ENCODE measurements at regions not wholly inside any gene's neighbourhood (a gene's known extent, or its start where the extent isn't known, plus 50 kb on each side); places are given as distances from the start of the nearest gene placed in this dataset.
"Not testable (repeated sequence)": the region's sequence is repeated elsewhere in the genome, so short reads cannot be mapped to it uniquely, and the experiment has no call there.

- Histone ChIP-seq H3K9me3 (replicated peaks; ENCODE audit: control insufficient read depth, low read depth, low read length) (peaks cover 2% of the 10 kb centered on the region), H3K4me3 (ENCODE audit: low read length) (no peak overlapping the region), H3K27me3 (ENCODE audit: control insufficient read depth, insufficient read depth, low read length) (no peaks in the 10 kb centered on the region), H3K36me3 (ENCODE audit: control insufficient read depth, insufficient read depth, low read length) (no peaks in the 10 kb centered on the region), H3K27ac (ENCODE audit: low read length) (no peak overlapping the region), H3K4me1 (ENCODE audit: control insufficient read depth, insufficient read depth, low read length) (no peaks in the 10 kb centered on the region)
- WGBS (ENCODE audit: insufficient coverage), result 86% methylated on average over 1 of the region's 1 CpG
- no peak for DNase-seq
These were observed 57.1 kb upstream of the KIF2B start for GRCh38 chr17:53765609-53766008.

DNA sequence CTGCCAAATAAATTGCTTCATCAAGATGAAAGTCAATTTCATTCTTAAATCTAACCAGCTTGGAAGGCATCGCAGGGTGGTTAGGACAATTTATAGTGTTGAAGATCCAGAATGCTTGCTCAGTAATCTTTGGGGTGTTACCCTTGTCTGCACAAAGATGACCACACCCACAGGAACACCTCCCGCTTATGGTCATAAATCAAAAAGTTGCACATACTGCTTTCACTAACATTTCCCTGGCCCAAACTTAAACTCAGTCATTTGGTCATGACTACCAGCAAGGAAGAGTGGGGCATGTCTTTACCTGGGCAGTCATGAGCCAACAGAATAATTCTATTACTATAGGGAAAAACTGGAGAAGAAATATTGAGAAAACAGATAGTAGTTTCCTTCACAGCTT is 57.6 kb upstream of the KIF2B start:
- H3K27me3 ChIP-seq (ENCODE audit: control insufficient read depth, insufficient read depth, low read length), result no peaks in the 10 kb centered on the region
- peaks cover 2% of the 10 kb centered on the region for H3K9me3 ChIP-seq (replicated peaks; ENCODE audit: control insufficient read depth, low read depth, low read length)
- no peaks in the 10 kb centered on the region for H3K4me1 ChIP-seq (ENCODE audit: control insufficient read depth, insufficient read depth, low read length)
- no peak overlapping the region for H3K4me3 ChIP-seq (ENCODE audit: low read length)
- DNase-seq, result no peak
- no CpG with 5 or more reads among the region's 2 CpGs for WGBS (ENCODE audit: insufficient coverage)
- no peaks in the 10 kb centered on the region for H3K36me3 ChIP-seq (ENCODE audit: control insufficient read depth, insufficient read depth, low read length)
- H3K27ac ChIP-seq (ENCODE audit: low read length), result no peak overlapping the region

- DNase-seq, result no peak
- Histone ChIP-seq H3K9me3 (replicated peaks; ENCODE audit: control insufficient read depth, low read depth, low read length) (no peaks in the 10 kb centered on the region), H3K4me3 (ENCODE audit: low read length) (no peak overlapping the region), H3K36me3 (ENCODE audit: control insufficient read depth, insufficient read depth, low read length) (no peaks in the 10 kb centered on the region), H3K4me1 (ENCODE audit: control insufficient read depth, insufficient read depth, low read length) (no peaks in the 10 kb centered on the region), H3K27ac (ENCODE audit: low read length) (no peak overlapping the region), H3K27me3 (ENCODE audit: control insufficient read depth, insufficient read depth, low read length) (no peaks in the 10 kb centered on the region)
- WGBS (ENCODE audit: insufficient coverage), result 96% methylated on average over 19 of the region's 22 CpGs
These were observed 65.2 kb upstream of the KIF2B start for GRCh38 chr17:53757559-53757958.

GRCh38 chr17:53757116-53757515 is 65.6 kb upstream of the KIF2B start:
- H3K4me1 ChIP-seq (ENCODE audit: control insufficient read depth, insufficient read depth, low read length); DNase-seq; H3K4me3 ChIP-seq (ENCODE audit: low read length); H3K9me3 ChIP-seq (replicated peaks; ENCODE audit: control insufficient read depth, low read depth, low read length); H3K27me3 ChIP-seq (ENCODE audit: control insufficient read depth, insufficient read depth, low read length); H3K36me3 ChIP-seq (ENCODE audit: control insufficient read depth, insufficient read depth, low read length); H3K27ac ChIP-seq (ENCODE audit: low read length): not testable (repeated sequence)
- 98% methylated on average over 18 of the region's 20 CpGs for WGBS (ENCODE audit: insufficient coverage)

DNA sequence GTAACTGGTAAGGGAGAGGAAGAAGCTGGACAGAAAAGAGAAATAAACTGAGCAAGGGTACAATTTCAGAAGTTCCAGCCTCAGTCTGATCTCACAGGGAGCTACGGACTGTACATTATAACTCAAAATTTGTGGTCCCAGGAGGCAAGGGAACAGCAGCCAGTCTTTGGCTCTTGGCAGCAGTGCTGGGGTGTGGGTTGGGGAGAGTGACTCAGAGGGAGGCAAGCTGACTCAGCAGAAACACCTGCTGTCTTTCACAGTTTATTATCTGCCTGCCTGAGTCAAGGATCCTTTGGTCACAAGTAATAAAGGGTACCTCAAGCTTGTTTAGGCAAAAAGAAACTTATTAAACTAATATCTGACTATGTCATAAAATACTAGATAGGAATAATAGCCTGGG is 73.5 kb upstream of the KIF2B start:
- no peaks in the 10 kb centered on the region for H3K4me1 ChIP-seq (ENCODE audit: control insufficient read depth, insufficient read depth, low read length)
- no peaks in the 10 kb centered on the region for H3K36me3 ChIP-seq (ENCODE audit: control insufficient read depth, insufficient read depth, low read length)
- WGBS (ENCODE audit: insufficient coverage), result 0% methylated on average over 1 of the region's 1 CpG
- no peaks in the 10 kb centered on the region for H3K27me3 ChIP-seq (ENCODE audit: control insufficient read depth, insufficient read depth, low read length)
- peak; percentile 9 for DNase-seq
- H3K9me3 ChIP-seq (replicated peaks; ENCODE audit: control insufficient read depth, low read depth, low read length), result no peaks in the 10 kb centered on the region
- H3K4me3 ChIP-seq (ENCODE audit: low read length), result no peak overlapping the region
- no peak overlapping the region for H3K27ac ChIP-seq (ENCODE audit: low read length)

- DNase-seq; H3K27me3 ChIP-seq (ENCODE audit: control insufficient read depth, insufficient read depth, low read length); H3K27ac ChIP-seq (ENCODE audit: low read length); H3K4me3 ChIP-seq (ENCODE audit: low read length); H3K9me3 ChIP-seq (replicated peaks; ENCODE audit: control insufficient read depth, low read depth, low read length); H3K4me1 ChIP-seq (ENCODE audit: control insufficient read depth, insufficient read depth, low read length); H3K36me3 ChIP-seq (ENCODE audit: control insufficient read depth, insufficient read depth, low read length): not testable (repeated sequence)
- WGBS (ENCODE audit: insufficient coverage), result 73% methylated on average over 4 of the region's 11 CpGs
These were observed 74.4 kb upstream of the KIF2B start for GRCh38 chr17:53748159-53748820.

- H3K27ac ChIP-seq (ENCODE audit: low read length), result no peak overlapping the region
- no CpG with 5 or more reads among the region's 1 CpG for WGBS (ENCODE audit: insufficient coverage)
- no peak overlapping the region for H3K4me3 ChIP-seq (ENCODE audit: low read length)
These were observed 82.4 kb upstream of the KIF2B start for GRCh38 chr17:53740312-53740711.

GRCh38 chr17:53736516-53737240 is 86.0 kb upstream of the KIF2B start:
- 20% methylated on average over 3 of the region's 5 CpGs for WGBS (ENCODE audit: insufficient coverage)
- peak; percentile 1 for DNase-seq
- Histone ChIP-seq H3K36me3 (ENCODE audit: control insufficient read depth, insufficient read depth, low read length) (no peaks in the 10 kb centered on the region), H3K4me1 (ENCODE audit: control insufficient read depth, insufficient read depth, low read length) (no peaks in the 10 kb centered on the region), H3K27me3 (ENCODE audit: control insufficient read depth, insufficient read depth, low read length) (no peaks in the 10 kb centered on the region), H3K27ac (ENCODE audit: low read length) (no peak overlapping the region), H3K9me3 (replicated peaks; ENCODE audit: control insufficient read depth, low read depth, low read length) (no peaks in the 10 kb centered on the region), H3K4me3 (ENCODE audit: low read length) (no peak overlapping the region)

More at GRCh38 chr17:53740312-53740711, 82.4 kb upstream of the KIF2B start:
- H3K4me1 ChIP-seq (ENCODE audit: control insufficient read depth, insufficient read depth, low read length), result no peaks in the 10 kb centered on the region
- H3K36me3 ChIP-seq (ENCODE audit: control insufficient read depth, insufficient read depth, low read length), result no peaks in the 10 kb centered on the region
- DNase-seq, result no peak
- H3K27me3 ChIP-seq (ENCODE audit: control insufficient read depth, insufficient read depth, low read length), result no peaks in the 10 kb centered on the region
- H3K9me3 ChIP-seq (replicated peaks; ENCODE audit: control insufficient read depth, low read depth, low read length), result no peaks in the 10 kb centered on the region

DNA sequence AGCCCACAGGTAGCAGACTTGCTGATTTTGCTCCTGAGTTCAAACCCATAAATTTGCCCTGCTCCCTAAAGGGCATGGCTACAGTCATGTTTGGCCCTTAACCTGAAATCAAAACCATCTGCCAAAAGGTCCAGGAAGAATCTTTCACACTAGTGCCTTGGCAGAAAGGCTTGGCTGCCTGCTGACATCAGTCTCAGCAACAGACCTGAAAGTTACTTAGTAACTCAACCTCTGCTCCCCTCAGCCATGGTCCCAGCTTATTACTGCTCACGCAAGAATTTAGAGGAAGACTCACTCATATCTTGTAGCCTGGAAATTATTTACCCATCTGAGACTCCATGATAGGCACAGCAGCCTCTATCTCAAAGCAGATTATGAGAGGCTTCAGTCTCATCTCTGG is 98.0 kb upstream of the KIF2B start:
- H3K36me3 ChIP-seq (ENCODE audit: control insufficient read depth, insufficient read depth, low read length), result no peaks in the 10 kb centered on the region
- H3K4me3 ChIP-seq (ENCODE audit: low read length), result no peak overlapping the region
- H3K27me3 ChIP-seq (ENCODE audit: control insufficient read depth, insufficient read depth, low read length), result no peaks in the 10 kb centered on the region
- H3K27ac ChIP-seq (ENCODE audit: low read length), result no peak overlapping the region
- DNase-seq, result no peak
- WGBS (ENCODE audit: insufficient coverage), result no CpG with 5 or more reads among the region's 1 CpG
- no peaks in the 10 kb centered on the region for H3K4me1 ChIP-seq (ENCODE audit: control insufficient read depth, insufficient read depth, low read length)
- H3K9me3 ChIP-seq (replicated peaks; ENCODE audit: control insufficient read depth, low read depth, low read length), result peaks cover 16% of the 10 kb centered on the region

GRCh38 chr17:53722407-53722806 is 100.3 kb upstream of the KIF2B start:
- Histone ChIP-seq H3K4me3 (ENCODE audit: low read length) (no peak overlapping the region), H3K36me3 (ENCODE audit: control insufficient read depth, insufficient read depth, low read length) (no peaks in the 10 kb centered on the region), H3K27ac (ENCODE audit: low read length) (no peak overlapping the region), H3K9me3 (replicated peaks; ENCODE audit: control insufficient read depth, low read depth, low read length) (peaks cover 17% of the 10 kb centered on the region), H3K27me3 (ENCODE audit: control insufficient read depth, insufficient read depth, low read length) (no peaks in the 10 kb centered on the region), H3K4me1 (ENCODE audit: control insufficient read depth, insufficient read depth, low read length) (no peaks in the 10 kb centered on the region)
- 75% methylated on average over 1 of the region's 2 CpGs for WGBS (ENCODE audit: insufficient coverage)
- no peak for DNase-seq

All from muscle of leg (tissue), 3 donors.